GM13976 (cell line): ENCODE measurements at regions not wholly inside any gene's neighbourhood (a gene's known extent, or its start where the extent isn't known, plus 50 kb on each side); places are given as distances from the start of the nearest gene placed in this dataset.

ENCODE experiments used
- DNase-seq: peaks from one replicate; pipeline ENCODE4 v3.0.0; 2012; ENCODE audit warnings: low spot score
- CTCF ChIP-seq: IDR thresholded peaks from 2 replicates; pipeline ENCODE4 v1.5.1; 2012; ENCODE audit warnings: borderline replicate concordance, mild to moderate bottlenecking; ENCODE audit not compliant: insufficient read depth; ENCODE audit errors: extremely low read depth, missing control alignments, control extremely low read depth
- in situ Hi-C: fragments of 300-500 bp; cut with MboI; formaldehyde crosslinking; loops from one replicate; pipeline ENCODE4 v1.12.0; 2022; ENCODE audit warnings: low sequenced_read_pairs, mixed read lengths, inconsistent platforms; ENCODE audit not compliant: unreplicated experiment

GRCh38 chr10:89915021-89915420 is 213.6 kb downstream of the KIF20B start:
- no peak for DNase-seq
- in situ Hi-C loops: no loop called here
- TF ChIP-seq CTCF: no peak

GRCh38 chr10:89915968-89916367 is 214.6 kb downstream of the KIF20B start:
- no peak for TF ChIP-seq CTCF
- no peak for DNase-seq
- in situ Hi-C loops: no loop called here

GRCh38 chr10:89916468-89917215 is 215.3 kb downstream of the KIF20B start:
- in situ Hi-C loops: no loop called here
- TF ChIP-seq CTCF: no peak

GRCh38 chr10:89921403-89921802 is 220.0 kb downstream of the KIF20B start:
- in situ Hi-C loops: no loop called here
- TF ChIP-seq CTCF: no peak
- no peak for DNase-seq

More at GRCh38 chr10:89916468-89917215, 215.3 kb downstream of the KIF20B start:
- DNase-seq: no peak

- DNase-seq: no peak
- in situ Hi-C loops: no loop called here
- no peak for TF ChIP-seq CTCF
Measured at GRCh38 chr10:89923661-89924060, 222.3 kb downstream of the KIF20B start.

- TF ChIP-seq CTCF: no peak
- DNase-seq: no peak
Measured at GRCh38 chr10:89924261-89924660, 222.9 kb downstream of the KIF20B start.

GRCh38 chr10:89926736-89927135 is 225.3 kb downstream of the KIF20B start:
- TF ChIP-seq CTCF: no peak
- in situ Hi-C loops: loop anchor here (25.0 kb wide), 1 partner anchor 661 kb away; no protein-coding TSS in a partner anchor
- no peak for DNase-seq

More at GRCh38 chr10:89924261-89924660, 222.9 kb downstream of the KIF20B start:
- in situ Hi-C loops: no loop called here
